ENCODE measurements at regions not wholly inside any gene's neighbourhood (a gene's known extent, or its start where the extent isn't known, plus 50 kb on each side); places are given as distances from the start of the nearest gene placed in this dataset.

GRCh38 chr4:165767671-165768070 lies 105.4 kb upstream of the TLL1 start:
- TF ChIP-seq CTCF (conservative IDR thresholded peaks at IDR 0.05) (no peak), ZFX (IDR thresholded peaks at IDR 0.05) (no peak)
